Heart left ventricle (tissue), 16 donors: ENCODE measurements at regions not wholly inside any gene's neighbourhood (a gene's known extent, or its start where the extent isn't known, plus 50 kb on each side); places are given as distances from the start of the nearest gene placed in this dataset.
A peak's percentile ranks its signal among the peaks of the same experiment; 100 is the strongest.

Source experiments
- ATAC-seq, 4 donors: fragments of 200-7000 bp; cut with Tn5 transposase; one replicate each; pipeline ENCODE4 v1.9.1; 2020 to 2022; ENCODE audit warnings: moderate library complexity in 4 of 4, mild to moderate bottlenecking in 3 of 4, moderate number of reproducible peaks in 1 of 4
- DNase-seq, 5 donors: peaks; one replicate each; pipeline ENCODE4 v3.0.0-alpha.2; 2020
- H3K27ac ChIP-seq, 12 donors: fragments of 200-600 bp; sonication (generic) in 4 of 12; one replicate each; pipeline versions ENCODE4 v1.5.0 to v1.8.0; 2016 to 2022; ENCODE audit warnings: mild to moderate bottlenecking in 2 of 12
- H3K27me3 ChIP-seq, 9 donors: fragments of 200-600 bp; sonication (generic) in 2 of 9; one replicate each; pipeline versions ENCODE4 v1.5.1 to v1.8.0; 2016 to 2022; ENCODE audit warnings: mild to moderate bottlenecking in 3 of 9
- H3K36me3 ChIP-seq, 9 donors: fragments of 200-600 bp; sonication (generic) in 2 of 9; one replicate each; pipeline versions ENCODE4 v1.5.0 to v1.8.0; 2018 to 2022; ENCODE audit warnings: mild to moderate bottlenecking in 2 of 9
- H3K4me1 ChIP-seq, 12 donors: fragments of 200-600 bp; sonication (generic) in 4 of 12; one replicate each; pipeline versions ENCODE4 v1.5.0 to v1.8.0; 2016 to 2022; ENCODE audit warnings: mild to moderate bottlenecking in 3 of 12
- H3K4me3 ChIP-seq, 12 donors: fragments of 200-600 bp; sonication (generic) in 4 of 12; one replicate each; pipeline versions ENCODE4 v1.5.0 to v1.8.0; 2017 to 2022; ENCODE audit warnings: mild to moderate bottlenecking in 9 of 12, moderate library complexity in 4 of 12
- H3K9me3 ChIP-seq, 12 donors: fragments of 200-600 bp; sonication (generic) in 4 of 12; one replicate each; pipeline versions ENCODE4 v1.5.0 to v1.8.0; 2016 to 2022; ENCODE audit warnings: mild to moderate bottlenecking in 1 of 12
- POLR2A ChIP-seq, 2 donors: fragments of 450-650 bp; IDR thresholded peaks; one replicate each; pipeline ENCODE4 v1.6.1; 2017; ENCODE audit warnings: antibody characterized with exemption in 2 of 2, mild to moderate bottlenecking in 2 of 2, moderate library complexity in 2 of 2
- WGBS, 4 donors: extraction: QIAGEN DNeasy Blood & Tissue Kit in 2 of 4; methylation state at CpG; one replicate each; pipeline versions ENCODE4 v1.1.5 to v1.1.7; 2013 to 2018; 5-methylcytosine and 5-hydroxymethylcytosine counted together
- intact Hi-C, 10 donors: fragments of 100-400 bp; cut with DNase I; formaldehyde crosslinking; loops; one replicate each; pipeline versions ENCODE4 v1.11.1 to v1.14.2; 2022
- TF ChIP-seq, protein P1 (sequence below), 12 donors: fragments of 200-600 bp; sonication (generic) in 4 of 12; IDR thresholded peaks; one replicate each; pipeline versions ENCODE4 v1.5.0 to v1.8.0; 2018 to 2022; ENCODE audit warnings: antibody characterized with exemption in 12 of 12, mild to moderate bottlenecking in 5 of 12
- donor health status: ischemic (EF 13 %, LVEDD 7.1; RV severe dilation, severe dysfunction).
- donor health status: healthy with polysubstance abuse.
- donor health status: DM: no; HTN: yes; CAD: no.
- donor health status: DM: no; HTN: no; CAD: no.
- donor health status: ischemic (EF 25% LVEDD 6.9; RV normal size, moderate dysfunction).
- donor health status: ischemic (EF 25% LVEDD 5.7; RV mildly dilated, moderate dysfunction).
- donor health status: healthy.
- donor health status: DM: yes; HTN: yes; CAD: no.
- donor health status: ischemic (EF 35%, LVEDD 5.7; RV mildly dilated, moderate dysfunction).
- donor health status: nonischemic (EF 11% LVEDD 7.7; RV severe dilation, severe dysfunction).
- donor health status: DM: yes; HTN: yes; CAD: no.
- donor health status: PGD.
- donor health status: ischemic (EF 29% LVEDD 5.4; RV normal size, mild dysfunction).
- donor health status: nonischemic (EF 23%, LVEDD 6.1; RV moderate dilation, normal function).

DNA sequence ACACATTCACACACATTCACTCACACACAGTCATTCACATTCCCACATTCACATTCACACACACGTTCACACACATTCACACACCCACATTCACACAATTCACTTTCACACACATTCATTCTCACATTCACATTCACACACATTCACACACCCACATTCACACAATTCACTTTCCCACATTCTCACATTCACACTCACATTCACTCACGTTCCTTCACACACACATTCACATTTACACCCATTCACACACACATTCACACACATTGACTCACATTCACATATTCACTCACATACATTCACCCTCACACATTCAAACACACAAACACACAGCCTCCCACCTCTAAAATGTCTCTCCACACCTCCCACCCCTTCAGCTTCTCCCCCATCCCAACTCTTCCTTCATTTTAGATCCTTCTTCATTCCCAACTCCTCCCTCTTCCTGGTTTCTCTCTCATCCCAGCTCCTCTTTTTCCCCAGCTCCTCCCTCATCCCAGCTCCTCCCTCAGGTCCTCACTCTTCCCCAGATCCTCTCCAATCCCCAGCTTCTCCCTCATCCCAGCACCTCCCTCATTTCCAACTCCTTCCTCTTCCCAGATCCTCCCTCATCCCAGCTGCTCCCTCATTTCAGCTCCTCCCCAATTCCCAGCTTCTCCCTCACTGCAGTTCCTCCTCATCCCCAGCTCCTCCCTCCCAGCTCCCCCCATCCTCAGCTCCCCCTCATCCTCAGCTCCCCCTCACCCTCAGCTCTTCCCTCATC, 111.0 kb downstream of the FAM53A start:
- H3K9me3 ChIP-seq, result no peaks in the 10 kb centered on the region
- TF ChIP-seq, protein P1, sequence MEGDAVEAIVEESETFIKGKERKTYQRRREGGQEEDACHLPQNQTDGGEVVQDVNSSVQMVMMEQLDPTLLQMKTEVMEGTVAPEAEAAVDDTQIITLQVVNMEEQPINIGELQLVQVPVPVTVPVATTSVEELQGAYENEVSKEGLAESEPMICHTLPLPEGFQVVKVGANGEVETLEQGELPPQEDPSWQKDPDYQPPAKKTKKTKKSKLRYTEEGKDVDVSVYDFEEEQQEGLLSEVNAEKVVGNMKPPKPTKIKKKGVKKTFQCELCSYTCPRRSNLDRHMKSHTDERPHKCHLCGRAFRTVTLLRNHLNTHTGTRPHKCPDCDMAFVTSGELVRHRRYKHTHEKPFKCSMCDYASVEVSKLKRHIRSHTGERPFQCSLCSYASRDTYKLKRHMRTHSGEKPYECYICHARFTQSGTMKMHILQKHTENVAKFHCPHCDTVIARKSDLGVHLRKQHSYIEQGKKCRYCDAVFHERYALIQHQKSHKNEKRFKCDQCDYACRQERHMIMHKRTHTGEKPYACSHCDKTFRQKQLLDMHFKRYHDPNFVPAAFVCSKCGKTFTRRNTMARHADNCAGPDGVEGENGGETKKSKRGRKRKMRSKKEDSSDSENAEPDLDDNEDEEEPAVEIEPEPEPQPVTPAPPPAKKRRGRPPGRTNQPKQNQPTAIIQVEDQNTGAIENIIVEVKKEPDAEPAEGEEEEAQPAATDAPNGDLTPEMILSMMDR (IDR thresholded peaks at IDR 0.05), result no peak
- TF ChIP-seq POLR2A (IDR thresholded peaks at IDR 0.05), result no peak
- H3K4me3 ChIP-seq, result no peak overlapping the region
- no peaks in the 10 kb centered on the region for H3K36me3 ChIP-seq
- no peak overlapping the region for H3K27ac ChIP-seq
- H3K4me1 ChIP-seq, result peaks cover 0 to 5% (median 1%) of the 10 kb centered on the region in 12 donors
- intact Hi-C loops, result no loop called here
- 78 to 87% (median 83%) methylated on average over 2 of the region's 2 CpGs for WGBS, 4 donors
- no peak for DNase-seq
- no peaks in the 10 kb centered on the region for H3K27me3 ChIP-seq
- no peak for ATAC-seq

DNA sequence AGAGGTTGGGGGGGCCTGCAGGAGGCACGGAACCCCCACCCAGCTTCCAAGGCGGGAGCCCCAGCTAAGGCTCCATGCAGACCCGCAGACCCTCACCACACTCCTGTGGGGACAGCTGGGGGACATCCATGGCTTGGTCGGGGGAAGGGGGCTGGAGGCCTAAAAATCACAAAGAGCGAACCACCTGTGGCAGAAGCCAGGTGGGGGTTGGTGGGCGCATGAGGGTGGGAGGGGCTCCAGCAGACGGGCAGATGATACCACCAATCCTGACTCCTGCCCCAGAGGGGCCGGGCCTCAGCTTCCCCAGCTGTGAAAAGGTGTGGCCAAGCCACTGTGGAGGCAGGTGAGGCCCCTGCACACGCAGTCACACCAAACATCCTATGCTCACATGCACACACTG, 111.6 kb downstream of the FAM53A start:
- DNase-seq (peak in 3 of 5 donors; percentile 4 to 55 (median 18)), ATAC-seq (no peak)
- intact Hi-C loops, result no loop called here
- 60 to 74% (median 68%) methylated on average over 6 to 9 of the region's 9 CpGs for WGBS, 4 donors
- Histone ChIP-seq H3K4me3 (no peak overlapping the region), H3K27me3 (peaks cover 0 to 4% (median 0%) of the 10 kb centered on the region in 9 donors), H3K9me3 (no peaks in the 10 kb centered on the region), H3K27ac (no peak overlapping the region), H3K36me3 (no peaks in the 10 kb centered on the region), H3K4me1 (no peaks in the 10 kb centered on the region)
- TF ChIP-seq, protein P1 (IDR thresholded peaks at IDR 0.05), result no peak
- TF ChIP-seq POLR2A (IDR thresholded peaks at IDR 0.05), result no peak

DNA sequence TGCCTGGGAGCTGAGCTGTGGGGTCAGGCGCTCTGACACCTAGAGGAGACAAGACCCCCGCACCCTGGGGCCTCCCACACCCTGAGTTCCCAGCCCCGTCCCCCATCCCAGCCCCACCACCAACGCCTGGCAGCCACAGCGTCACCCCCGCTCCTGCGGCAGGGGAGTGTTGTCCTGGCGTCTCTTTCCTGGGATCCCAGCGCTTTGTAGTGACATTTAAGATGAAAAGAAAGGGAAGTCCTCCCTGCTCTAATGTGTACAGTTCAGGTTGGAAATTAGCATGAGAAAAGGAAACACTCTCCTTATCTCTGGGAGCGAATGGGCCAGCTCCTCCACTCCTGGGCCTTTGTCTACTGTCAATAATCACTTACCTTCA, 112.1 kb downstream of the FAM53A start:
- WGBS, 4 donors, result 66 to 78% (median 69%) methylated on average over 8 to 10 of the region's 10 CpGs
- ATAC-seq, result no peak
- intact Hi-C loops, result no loop called here
- no peaks in the 10 kb centered on the region for H3K9me3 ChIP-seq
- peaks cover 0 to 10% (median 0%) of the 10 kb centered on the region in 9 donors for H3K27me3 ChIP-seq
- H3K4me1 ChIP-seq, result no peaks in the 10 kb centered on the region
- H3K36me3 ChIP-seq, result no peaks in the 10 kb centered on the region
- H3K27ac ChIP-seq, result no peak overlapping the region
- TF ChIP-seq, protein P1 (IDR thresholded peaks at IDR 0.05), result no peak
- no peak for TF ChIP-seq POLR2A (IDR thresholded peaks at IDR 0.05)
- H3K4me3 ChIP-seq, result no peak overlapping the region
- peak in 1 of 5 donors; percentile 14 for DNase-seq

DNA sequence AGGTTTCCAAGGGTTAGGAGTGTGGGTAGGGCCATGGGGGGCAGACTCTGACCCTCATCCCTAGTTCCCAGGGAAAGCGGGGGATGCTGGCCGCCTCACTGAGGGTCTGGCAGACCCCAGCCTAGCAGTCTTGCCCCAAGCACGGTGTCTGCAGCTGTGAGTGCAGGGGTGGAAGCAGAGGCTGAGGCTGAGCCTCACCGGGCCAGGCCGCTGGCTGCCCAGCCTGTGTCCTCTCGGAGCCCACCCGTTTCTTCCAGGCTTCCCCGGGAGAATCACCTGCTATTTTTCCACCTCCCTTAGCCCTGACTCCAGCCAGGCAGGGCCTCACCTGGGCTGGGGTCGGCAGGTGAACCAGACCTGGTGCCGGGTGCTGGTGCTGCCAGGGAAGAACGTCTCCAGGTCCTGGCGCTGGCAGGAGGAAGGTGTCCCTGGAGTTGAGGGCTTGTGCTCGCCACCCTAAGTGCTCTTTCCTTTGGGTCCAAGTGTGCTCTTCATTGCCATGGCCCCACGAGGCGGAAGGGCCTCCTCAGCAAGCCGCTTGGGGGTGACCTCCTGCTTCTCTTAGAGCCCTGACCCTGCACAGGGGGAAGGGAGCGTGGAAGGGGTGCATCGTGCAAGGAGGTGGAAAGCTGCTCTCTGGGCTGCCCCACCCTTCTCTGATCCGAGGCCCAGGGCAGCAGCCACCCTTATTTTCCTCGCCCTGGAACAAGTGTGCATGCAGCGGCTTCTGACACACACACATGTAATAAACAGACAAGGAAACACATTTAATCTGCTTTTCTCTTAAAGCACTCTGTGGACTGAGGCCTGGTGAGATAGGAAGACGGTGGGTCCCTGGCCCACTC, 112.7 kb downstream of the FAM53A start:
- WGBS, 4 donors, result 75 to 86% (median 78%) methylated on average over 16 to 22 of the region's 22 CpGs
- no peaks in the 10 kb centered on the region for H3K9me3 ChIP-seq

More for the DNA sequence above, 112.7 kb downstream of the FAM53A start:
- peak in 3 of 5 donors; percentile 17 to 49 (median 18) for DNase-seq
- Histone ChIP-seq H3K36me3 (no peaks in the 10 kb centered on the region), H3K27ac (no peak overlapping the region), H3K4me3 (no peak overlapping the region), H3K27me3 (peaks cover 0 to 12% (median 0%) of the 10 kb centered on the region in 9 donors), H3K4me1 (no peaks in the 10 kb centered on the region)
- intact Hi-C loops, result no loop called here
- TF ChIP-seq, protein P1 (IDR thresholded peaks at IDR 0.05), result no peak
- TF ChIP-seq POLR2A (IDR thresholded peaks at IDR 0.05), result no peak
- ATAC-seq, result no peak
